Midbrain (tissue), 1 donor: ENCODE measurements at regions not wholly inside any gene's neighbourhood (a gene's known extent, or its start where the extent isn't known, plus 50 kb on each side); places are given as distances from the start of the nearest gene placed in this dataset.

Experiments used
- DNase-seq: peaks from one replicate; lab custom pipeline; 2025; lab: John Stamatoyannopoulos, UW

GRCh38 chr9:88229434-88229833 lies 91.2 kb upstream of the SPATA31C2 start:
- DNase-seq, result no peak

- no peak for DNase-seq
Measured at GRCh38 chr9:88224938-88225337, 86.7 kb upstream of the SPATA31C2 start.

- no peak for DNase-seq
Measured at GRCh38 chr9:88221105-88221504, 82.8 kb upstream of the SPATA31C2 start.

GRCh38 chr9:88220652-88221051 lies 82.4 kb upstream of the SPATA31C2 start:
- no peak for DNase-seq

- no peak for DNase-seq
Measured at GRCh38 chr9:88219601-88220000, 81.3 kb upstream of the SPATA31C2 start.

GRCh38 chr9:88218726-88219125 lies 80.5 kb upstream of the SPATA31C2 start:
- DNase-seq, result no peak

- no peak for DNase-seq
Measured at GRCh38 chr9:88216126-88216995, 78.1 kb upstream of the SPATA31C2 start.

- no peak for DNase-seq
Measured at GRCh38 chr9:88215196-88216125, 77.2 kb upstream of the SPATA31C2 start.

GRCh38 chr9:88202321-88202720 lies 64.0 kb upstream of the SPATA31C2 start:
- DNase-seq, result no peak

GRCh38 chr9:88198341-88198807 lies 60.1 kb upstream of the SPATA31C2 start:
- DNase-seq, result no peak

GRCh38 chr9:88197781-88198340 lies 59.6 kb upstream of the SPATA31C2 start:
- no peak for DNase-seq

- no peak for DNase-seq
Measured at GRCh38 chr9:88197016-88197415, 58.7 kb upstream of the SPATA31C2 start.

- DNase-seq, result no peak
Measured at GRCh38 chr9:88196142-88196790, 58.0 kb upstream of the SPATA31C2 start.

GRCh38 chr9:88193766-88194165 lies 55.5 kb upstream of the SPATA31C2 start:
- DNase-seq, result no peak

- no peak for DNase-seq
Measured at GRCh38 chr9:88191456-88191855, 53.2 kb upstream of the SPATA31C2 start.

- DNase-seq, result no peak
Measured at GRCh38 chr9:88189371-88189770, 51.1 kb upstream of the SPATA31C2 start.
